WERI-Rb-1 (cell line): ENCODE measurements at regions not wholly inside any gene's neighbourhood (a gene's known extent, or its start where the extent isn't known, plus 50 kb on each side); places are given as distances from the start of the nearest gene placed in this dataset.

ENCODE experiments used
- DNase-seq: peaks from one replicate; pipeline ENCODE4 v3.0.0-alpha.2; 2020
- H3K27ac ChIP-seq: fragments of 250-450 bp; sonication (Bioruptor Pico); 2 replicates; pipeline ENCODE4 v1.5.1; 2020; ENCODE audit warnings: mild to moderate bottlenecking, moderate library complexity
- H3K27me3 ChIP-seq: fragments of 250-450 bp; sonication (Bioruptor Pico); 2 replicates; pipeline ENCODE4 v1.5.1; 2021; ENCODE audit warnings: mild to moderate bottlenecking, low read depth, moderate library complexity; ENCODE audit not compliant: insufficient read depth, severe bottlenecking
- H3K36me3 ChIP-seq: fragments of 250-450 bp; sonication (Bioruptor Pico); 2 replicates; pipeline ENCODE4 v1.5.1; 2020; ENCODE audit warnings: mild to moderate bottlenecking, moderate library complexity
- H3K4me3 ChIP-seq: 2 replicates; pipeline ENCODE4 v1.5.1; 2011; ENCODE audit warnings: low read depth, mild to moderate bottlenecking, control low read depth, low read length
- H3K9me3 ChIP-seq: fragments of 250-450 bp; sonication (Bioruptor Pico); 2 replicates; pipeline ENCODE4 v1.5.1; 2021; ENCODE audit warnings: mild to moderate bottlenecking, moderate library complexity; ENCODE audit not compliant: severe bottlenecking
- CTCF ChIP-seq: IDR thresholded peaks from 2 replicates; pipeline ENCODE4 v1.5.1; 2011; ENCODE audit warnings: low read depth, mild to moderate bottlenecking, control low read depth, inconsistent platforms, low read length

- TF ChIP-seq CTCF: no peak
- DNase-seq: no peak
- Histone ChIP-seq H3K27me3 (peaks cover 5% of the 10 kb centered on the region), H3K27ac (no peak overlapping the region), H3K36me3 (no peaks in the 10 kb centered on the region), H3K9me3 (no peaks in the 10 kb centered on the region), H3K4me3 (no peak overlapping the region)
Observed at GRCh38 chr11:26021017-26021416, 310.9 kb upstream of the ANO3 start.

- TF ChIP-seq CTCF: no peak
- H3K27ac ChIP-seq: no peak overlapping the region
- DNase-seq: no peak
- H3K4me3 ChIP-seq: no peak overlapping the region
- H3K36me3 ChIP-seq: no peaks in the 10 kb centered on the region
- peaks cover 5% of the 10 kb centered on the region for H3K27me3 ChIP-seq
- H3K9me3 ChIP-seq: no peaks in the 10 kb centered on the region
Observed at GRCh38 chr11:26023057-26023456, 308.9 kb upstream of the ANO3 start.

- DNase-seq: no peak
- Histone ChIP-seq H3K9me3 (no peaks in the 10 kb centered on the region), H3K27me3 (peaks cover 5% of the 10 kb centered on the region), H3K4me3 (no peak overlapping the region), H3K36me3 (no peaks in the 10 kb centered on the region), H3K27ac (no peak overlapping the region)
- TF ChIP-seq CTCF: no peak
Observed at GRCh38 chr11:26025676-26026075, 306.3 kb upstream of the ANO3 start.

- TF ChIP-seq CTCF: no peak
Observed at GRCh38 chr11:26026078-26026477, 305.9 kb upstream of the ANO3 start.

GRCh38 chr11:26027887-26028286 is 304.0 kb upstream of the ANO3 start:
- Histone ChIP-seq H3K27me3 (peaks cover 5% of the 10 kb centered on the region), H3K9me3 (no peaks in the 10 kb centered on the region), H3K4me3 (no peak overlapping the region), H3K27ac (no peak overlapping the region), H3K36me3 (no peaks in the 10 kb centered on the region)
- no peak for DNase-seq
- no peak for TF ChIP-seq CTCF

More at GRCh38 chr11:26026078-26026477, 305.9 kb upstream of the ANO3 start:
- no peak for DNase-seq
- Histone ChIP-seq H3K9me3 (no peaks in the 10 kb centered on the region), H3K27ac (no peak overlapping the region), H3K4me3 (no peak overlapping the region), H3K36me3 (no peaks in the 10 kb centered on the region), H3K27me3 (peaks cover 5% of the 10 kb centered on the region)

GRCh38 chr11:26028393-26028911 is 303.5 kb upstream of the ANO3 start:
- Histone ChIP-seq H3K36me3 (no peaks in the 10 kb centered on the region), H3K27ac (no peak overlapping the region), H3K9me3 (no peaks in the 10 kb centered on the region), H3K4me3 (no peak overlapping the region), H3K27me3 (peaks cover 5% of the 10 kb centered on the region)
- DNase-seq: no peak
- TF ChIP-seq CTCF: no peak
